Caco-2 (cell line): ENCODE measurements at regions not wholly inside any gene's neighbourhood (a gene's known extent, or its start where the extent isn't known, plus 50 kb on each side); places are given as distances from the start of the nearest gene placed in this dataset.

Source experiments
- BruUV-seq: library from RNA; stranded (reverse); fragments of 400-500 nt; replicated peaks from 2 replicates; lab custom pipeline; 2021; lab: Mats Ljungman, UMichigan
- CTCF ChIA-PET: fragments of 300-600 bp; sonication (Branson Sonifier 250); formaldehyde crosslinking; loops from one replicate; lab custom pipeline; 2022; ENCODE audit warnings: antibody characterized with exemption; lab: Charles Lee
- POLR2A ChIA-PET: fragments of 300-600 bp; sonication (Branson Sonifier 250); formaldehyde crosslinking; loops from one replicate; lab custom pipeline; 2022; ENCODE audit warnings: antibody characterized with exemption; lab: Charles Lee
- DNase-seq, 2 experiments: peaks; one replicate each; pipeline versions ENCODE4 v3.0.0 to v3.0.0-alpha.2; 2020 to 2022
- H3K27me3 ChIP-seq: replicated peaks from 2 replicates; pipeline ENCODE4 v1.6.0; 2011; ENCODE audit warnings: low read length; ENCODE audit not compliant: control insufficient read depth, insufficient read depth
- H3K36me3 ChIP-seq: 2 replicates; pipeline ENCODE4 v1.5.1; 2011; ENCODE audit warnings: low read length; ENCODE audit not compliant: control insufficient read depth, insufficient read depth
- H3K4me1 ChIP-seq: fragments of 250-450 bp; sonication (Bioruptor Pico); 2 replicates; pipeline ENCODE4 v1.5.1; 2020; ENCODE audit warnings: mild to moderate bottlenecking
- H3K4me3 ChIP-seq: 2 replicates; pipeline ENCODE4 v1.5.1; 2011; ENCODE audit warnings: low read depth, mild to moderate bottlenecking, control low read depth, low read length
- H3K9me3 ChIP-seq: fragments of 250-450 bp; sonication (Bioruptor Pico); 2 replicates; pipeline ENCODE4 v1.5.1; 2020; ENCODE audit warnings: mild to moderate bottlenecking, moderate library complexity
- H3K27ac Mint-ChIP-seq: one replicate; pipeline ENCODE4 v1.8.0; 2022; ENCODE audit warnings: mixed read lengths; ENCODE audit not compliant: unreplicated experiment
- H3K27me3 Mint-ChIP-seq: one replicate; pipeline ENCODE4 v1.8.0; 2022; ENCODE audit warnings: mixed read lengths; ENCODE audit not compliant: insufficient read depth, unreplicated experiment
- H3K36me3 Mint-ChIP-seq: one replicate; pipeline ENCODE4 v1.8.0; 2022; ENCODE audit warnings: mild to moderate bottlenecking, mixed read lengths; ENCODE audit not compliant: insufficient read depth, unreplicated experiment
- H3K4me1 Mint-ChIP-seq: one replicate; pipeline ENCODE4 v1.8.0; 2022; ENCODE audit warnings: low read depth, mixed read lengths; ENCODE audit not compliant: unreplicated experiment
- H3K4me3 Mint-ChIP-seq: one replicate; pipeline ENCODE4 v1.8.0; 2022; ENCODE audit warnings: mild to moderate bottlenecking, moderate library complexity, mixed read lengths; ENCODE audit not compliant: unreplicated experiment
- H3K9me3 Mint-ChIP-seq: one replicate; pipeline ENCODE4 v1.8.0; 2022; ENCODE audit warnings: mixed read lengths; ENCODE audit not compliant: unreplicated experiment
- intact Hi-C: fragments of 100-400 bp; cut with micrococcal nuclease; formaldehyde crosslinking; loops from one replicate; pipeline ENCODE4 v1.10.0; 2022; ENCODE audit not compliant: unreplicated experiment
- TF ChIP-seq, protein P1 (sequence below), 2 experiments: fragments of 200-600 bp in 1 of 2; IDR thresholded peaks; 1 replicate in 1 of 2; 2 replicates in 1 of 2; pipeline versions ENCODE4 v1.5.1 to v1.8.0; 2011 to 2022; ENCODE audit warnings: antibody characterized with exemption in 1 of 2, control low read depth in 1 of 2, inconsistent platforms in 1 of 2, low read depth in 1 of 2, low read length in 1 of 2, mild to moderate bottlenecking in 1 of 2, moderate library complexity in 1 of 2; ENCODE audit not compliant: insufficient read depth in 1 of 2, severe bottlenecking in 1 of 2, unreplicated experiment in 1 of 2

- TF ChIP-seq, protein P1, sequence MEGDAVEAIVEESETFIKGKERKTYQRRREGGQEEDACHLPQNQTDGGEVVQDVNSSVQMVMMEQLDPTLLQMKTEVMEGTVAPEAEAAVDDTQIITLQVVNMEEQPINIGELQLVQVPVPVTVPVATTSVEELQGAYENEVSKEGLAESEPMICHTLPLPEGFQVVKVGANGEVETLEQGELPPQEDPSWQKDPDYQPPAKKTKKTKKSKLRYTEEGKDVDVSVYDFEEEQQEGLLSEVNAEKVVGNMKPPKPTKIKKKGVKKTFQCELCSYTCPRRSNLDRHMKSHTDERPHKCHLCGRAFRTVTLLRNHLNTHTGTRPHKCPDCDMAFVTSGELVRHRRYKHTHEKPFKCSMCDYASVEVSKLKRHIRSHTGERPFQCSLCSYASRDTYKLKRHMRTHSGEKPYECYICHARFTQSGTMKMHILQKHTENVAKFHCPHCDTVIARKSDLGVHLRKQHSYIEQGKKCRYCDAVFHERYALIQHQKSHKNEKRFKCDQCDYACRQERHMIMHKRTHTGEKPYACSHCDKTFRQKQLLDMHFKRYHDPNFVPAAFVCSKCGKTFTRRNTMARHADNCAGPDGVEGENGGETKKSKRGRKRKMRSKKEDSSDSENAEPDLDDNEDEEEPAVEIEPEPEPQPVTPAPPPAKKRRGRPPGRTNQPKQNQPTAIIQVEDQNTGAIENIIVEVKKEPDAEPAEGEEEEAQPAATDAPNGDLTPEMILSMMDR (IDR thresholded peaks at IDR 0.05; ENCODE audit: insufficient read depth in 1 of 2, low read depth in 1 of 2, low read length in 1 of 2, severe bottlenecking in 1 of 2, unreplicated experiment in 1 of 2) = no peak
- Histone ChIP-seq H3K4me3 (no peak overlapping the region), H3K9me3 (no peaks in the 10 kb centered on the region), H3K36me3 (no peaks in the 10 kb centered on the region), H3K27me3 (no peaks in the 10 kb centered on the region), H3K4me1 (no peaks in the 10 kb centered on the region)
- Mint-ChIP-seq H3K27me3 (peaks cover 3% of the 10 kb centered on the region), H3K9me3 (no peaks in the 10 kb centered on the region), H3K4me1 (no peaks in the 10 kb centered on the region), H3K4me3 (no peak overlapping the region), H3K27ac (no peak overlapping the region), H3K36me3 (no peaks in the 10 kb centered on the region)
- no peak for DNase-seq
- POLR2A ChIA-PET = no interaction called here
- CTCF ChIA-PET = no interaction called here
- intact Hi-C loops = no loop called here
- BruUV-seq = no TSS peak
These were observed 57.3 kb upstream of the CASZ1 start for GRCh38 chr1:10853701-10854100.

GRCh38 chr1:10854856-10855459 is 58.5 kb upstream of the CASZ1 start:
- no peaks in the 10 kb centered on the region for H3K9me3 ChIP-seq
- Mint-ChIP-seq H3K27me3 (peaks cover 3% of the 10 kb centered on the region), H3K4me1 (no peaks in the 10 kb centered on the region), H3K27ac (no peak overlapping the region), H3K9me3 (no peaks in the 10 kb centered on the region), H3K36me3 (no peaks in the 10 kb centered on the region), H3K4me3 (no peak overlapping the region)
- H3K4me3 ChIP-seq = no peak overlapping the region
- intact Hi-C loops = no loop called here
- no TSS peak for BruUV-seq
- DNase-seq = no peak
- ChIA-PET POLR2A (no interaction called here), CTCF (no interaction called here)
- TF ChIP-seq, protein P1 (IDR thresholded peaks at IDR 0.05; ENCODE audit: insufficient read depth in 1 of 2, low read depth in 1 of 2, low read length in 1 of 2, severe bottlenecking in 1 of 2, unreplicated experiment in 1 of 2) = no peak
- no peaks in the 10 kb centered on the region for H3K27me3 ChIP-seq
- H3K36me3 ChIP-seq = no peaks in the 10 kb centered on the region
- H3K4me1 ChIP-seq = no peaks in the 10 kb centered on the region

DNA sequence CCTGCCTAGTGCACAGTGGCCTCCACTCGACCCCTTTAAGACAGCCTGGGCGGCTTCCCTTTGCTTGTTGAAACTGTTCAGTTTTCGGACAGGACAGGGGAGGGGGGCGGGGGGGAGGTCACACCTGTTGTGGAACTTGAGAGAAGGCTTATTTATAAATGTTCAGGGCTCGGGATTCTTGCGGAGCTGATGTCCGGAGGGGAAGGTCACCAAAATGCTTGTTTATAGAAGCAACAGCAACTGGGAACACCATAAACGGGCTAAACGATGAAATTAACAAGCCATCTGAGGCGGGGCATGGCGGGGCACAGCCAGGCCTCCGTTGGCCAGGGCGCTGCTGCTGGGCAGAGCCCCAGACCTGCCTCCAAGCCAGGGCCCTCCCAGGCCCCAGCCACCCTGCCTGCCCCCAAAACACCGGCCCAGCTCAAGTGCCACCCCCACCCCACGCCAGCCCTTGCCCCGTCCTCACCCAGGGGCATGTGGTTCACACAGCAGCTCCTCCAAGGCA is 59.8 kb upstream of the CASZ1 start:
- H3K9me3 ChIP-seq = no peaks in the 10 kb centered on the region
- no peaks in the 10 kb centered on the region for H3K4me1 ChIP-seq
- no peaks in the 10 kb centered on the region for H3K4me1 Mint-ChIP-seq
- intact Hi-C loops = no loop called here
- no peak overlapping the region for H3K27ac Mint-ChIP-seq
- ChIA-PET POLR2A (no interaction called here), CTCF (no interaction called here)
- H3K36me3 ChIP-seq = no peaks in the 10 kb centered on the region
- peaks cover 3% of the 10 kb centered on the region for H3K27me3 Mint-ChIP-seq
- H3K9me3 Mint-ChIP-seq = no peaks in the 10 kb centered on the region
- no peaks in the 10 kb centered on the region for H3K27me3 ChIP-seq
- no peak for DNase-seq
- TF ChIP-seq, protein P1 (IDR thresholded peaks at IDR 0.05; ENCODE audit: insufficient read depth in 1 of 2, low read depth in 1 of 2, low read length in 1 of 2, severe bottlenecking in 1 of 2, unreplicated experiment in 1 of 2) = no peak
- H3K36me3 Mint-ChIP-seq = no peaks in the 10 kb centered on the region
- no peak overlapping the region for H3K4me3 Mint-ChIP-seq
- no TSS peak for BruUV-seq
- no peak overlapping the region for H3K4me3 ChIP-seq
